ENCODE measurements at regions not wholly inside any gene's neighbourhood (a gene's known extent, or its start where the extent isn't known, plus 50 kb on each side); places are given as distances from the start of the nearest gene placed in this dataset.

DNA sequence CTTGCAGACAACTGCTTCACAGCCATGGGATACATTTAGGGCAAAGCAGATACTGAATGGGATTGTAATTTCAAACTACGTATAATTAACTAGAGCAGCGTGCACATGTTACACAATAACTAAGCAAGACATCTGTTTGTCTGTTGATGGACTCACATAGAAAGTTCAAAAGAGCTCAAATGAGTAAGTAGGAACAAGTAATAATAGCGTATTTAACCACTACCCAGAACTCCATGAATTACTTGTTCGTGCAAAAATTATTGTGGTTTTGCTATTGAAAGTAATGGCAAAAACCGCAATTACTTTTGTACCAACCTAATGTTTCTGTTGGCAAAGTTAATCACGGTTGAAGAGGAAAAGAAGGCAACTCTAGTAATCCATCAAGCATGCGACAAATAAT, 825.4 kb downstream of the PCDH18 start:
- H3K9me3 Mint-ChIP-seq: peaks cover 2 to 5% of the 10 kb centered on the region in 2 donors
- Histone ChIP-seq H3K27ac (ENCODE audit: low read length) (no peak overlapping the region), H3K4me3 (ENCODE audit: low read length) (no peak overlapping the region), H3K27me3 (ENCODE audit: control insufficient read depth, insufficient read depth, low read length) (no peaks in the 10 kb centered on the region), H3K36me3 (ENCODE audit: control insufficient read depth, insufficient read depth, low read length) (no peaks in the 10 kb centered on the region), H3K4me1 (ENCODE audit: control insufficient read depth, insufficient read depth, low read length) (no peaks in the 10 kb centered on the region), H3K9me3 (ENCODE audit: control insufficient read depth, insufficient read depth, low read length) (no peaks in the 10 kb centered on the region)
- no peaks in the 10 kb centered on the region for H3K27me3 Mint-ChIP-seq (ENCODE audit: low read depth in 2 of 2)
- no peak for DNase-seq
- TF ChIP-seq, protein P1, sequence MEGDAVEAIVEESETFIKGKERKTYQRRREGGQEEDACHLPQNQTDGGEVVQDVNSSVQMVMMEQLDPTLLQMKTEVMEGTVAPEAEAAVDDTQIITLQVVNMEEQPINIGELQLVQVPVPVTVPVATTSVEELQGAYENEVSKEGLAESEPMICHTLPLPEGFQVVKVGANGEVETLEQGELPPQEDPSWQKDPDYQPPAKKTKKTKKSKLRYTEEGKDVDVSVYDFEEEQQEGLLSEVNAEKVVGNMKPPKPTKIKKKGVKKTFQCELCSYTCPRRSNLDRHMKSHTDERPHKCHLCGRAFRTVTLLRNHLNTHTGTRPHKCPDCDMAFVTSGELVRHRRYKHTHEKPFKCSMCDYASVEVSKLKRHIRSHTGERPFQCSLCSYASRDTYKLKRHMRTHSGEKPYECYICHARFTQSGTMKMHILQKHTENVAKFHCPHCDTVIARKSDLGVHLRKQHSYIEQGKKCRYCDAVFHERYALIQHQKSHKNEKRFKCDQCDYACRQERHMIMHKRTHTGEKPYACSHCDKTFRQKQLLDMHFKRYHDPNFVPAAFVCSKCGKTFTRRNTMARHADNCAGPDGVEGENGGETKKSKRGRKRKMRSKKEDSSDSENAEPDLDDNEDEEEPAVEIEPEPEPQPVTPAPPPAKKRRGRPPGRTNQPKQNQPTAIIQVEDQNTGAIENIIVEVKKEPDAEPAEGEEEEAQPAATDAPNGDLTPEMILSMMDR (IDR thresholded peaks at IDR 0.05): no peak
- no peaks in the 10 kb centered on the region for H3K36me3 Mint-ChIP-seq
- no peak overlapping the region for H3K4me3 Mint-ChIP-seq
- WGBS (ENCODE audit: insufficient coverage): 95% methylated on average over 5 of the region's 7 CpGs
- H3K27ac Mint-ChIP-seq: no peak overlapping the region
- no peaks in the 10 kb centered on the region for H3K4me1 Mint-ChIP-seq
- no peak for ATAC-seq
- intact Hi-C loops (cut with micrococcal nuclease): no loop called here

DNA sequence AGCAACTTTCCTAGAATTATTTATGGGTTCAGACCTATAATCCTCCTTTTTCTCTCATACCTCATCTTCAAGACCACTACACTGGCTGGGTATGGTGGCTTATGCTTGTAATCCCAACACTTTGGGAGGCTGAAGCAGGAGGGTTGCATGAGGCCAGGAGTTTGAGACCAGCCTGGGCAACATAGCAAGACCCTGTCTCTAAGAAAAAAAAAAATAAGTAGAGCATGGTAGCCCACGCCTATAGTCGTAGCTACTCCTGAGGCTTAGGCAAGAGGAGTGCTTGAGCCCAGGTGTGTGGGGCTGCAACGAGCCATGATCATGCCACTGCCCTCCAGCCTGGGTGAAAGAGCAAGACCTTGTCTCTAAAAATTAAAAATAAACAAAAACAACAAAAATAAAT, 832.4 kb downstream of the PCDH18 start:
- DNase-seq (no peak), ATAC-seq (no peak)
- no peaks in the 10 kb centered on the region for H3K4me1 ChIP-seq (ENCODE audit: control insufficient read depth, insufficient read depth, low read length)
- Mint-ChIP-seq H3K27me3 (ENCODE audit: low read depth in 2 of 2) (no peaks in the 10 kb centered on the region), H3K36me3 (no peaks in the 10 kb centered on the region), H3K9me3 (peaks cover 2 to 6% of the 10 kb centered on the region in 2 donors), H3K27ac (no peak overlapping the region), H3K4me1 (no peaks in the 10 kb centered on the region), H3K4me3 (no peak overlapping the region)
- no peaks in the 10 kb centered on the region for H3K36me3 ChIP-seq (ENCODE audit: control insufficient read depth, insufficient read depth, low read length)
- intact Hi-C loops (cut with micrococcal nuclease): no loop called here
- H3K27ac ChIP-seq (ENCODE audit: low read length): no peak overlapping the region
- H3K4me3 ChIP-seq (ENCODE audit: low read length): no peak overlapping the region
- TF ChIP-seq, protein P1 (IDR thresholded peaks at IDR 0.05): no peak
- no peaks in the 10 kb centered on the region for H3K27me3 ChIP-seq (ENCODE audit: control insufficient read depth, insufficient read depth, low read length)
- 69% methylated on average over 3 of the region's 3 CpGs for WGBS (ENCODE audit: insufficient coverage)
- no peaks in the 10 kb centered on the region for H3K9me3 ChIP-seq (ENCODE audit: control insufficient read depth, insufficient read depth, low read length)

GRCh38 chr4:136691607-136692006, 840.7 kb downstream of the PCDH18 start:
- H3K27me3 Mint-ChIP-seq (ENCODE audit: low read depth in 2 of 2): no peaks in the 10 kb centered on the region
- 80% methylated on average over 2 of the region's 3 CpGs for WGBS (ENCODE audit: insufficient coverage)
- Histone ChIP-seq H3K9me3 (ENCODE audit: control insufficient read depth, insufficient read depth, low read length) (no peaks in the 10 kb centered on the region), H3K4me3 (ENCODE audit: low read length) (no peak overlapping the region), H3K4me1 (ENCODE audit: control insufficient read depth, insufficient read depth, low read length) (no peaks in the 10 kb centered on the region), H3K36me3 (ENCODE audit: control insufficient read depth, insufficient read depth, low read length) (no peaks in the 10 kb centered on the region), H3K27me3 (ENCODE audit: control insufficient read depth, insufficient read depth, low read length) (no peaks in the 10 kb centered on the region), H3K27ac (ENCODE audit: low read length) (no peak overlapping the region)
- intact Hi-C loops (cut with micrococcal nuclease): no loop called here
- no peak for DNase-seq
- H3K9me3 Mint-ChIP-seq: peaks cover 0 to 4% of the 10 kb centered on the region in 2 donors
- no peak overlapping the region for H3K27ac Mint-ChIP-seq
- TF ChIP-seq, protein P1 (IDR thresholded peaks at IDR 0.05): no peak
- no peaks in the 10 kb centered on the region for H3K36me3 Mint-ChIP-seq
- no peak overlapping the region for H3K4me3 Mint-ChIP-seq
- no peak for ATAC-seq
- H3K4me1 Mint-ChIP-seq: no peaks in the 10 kb centered on the region

DNA sequence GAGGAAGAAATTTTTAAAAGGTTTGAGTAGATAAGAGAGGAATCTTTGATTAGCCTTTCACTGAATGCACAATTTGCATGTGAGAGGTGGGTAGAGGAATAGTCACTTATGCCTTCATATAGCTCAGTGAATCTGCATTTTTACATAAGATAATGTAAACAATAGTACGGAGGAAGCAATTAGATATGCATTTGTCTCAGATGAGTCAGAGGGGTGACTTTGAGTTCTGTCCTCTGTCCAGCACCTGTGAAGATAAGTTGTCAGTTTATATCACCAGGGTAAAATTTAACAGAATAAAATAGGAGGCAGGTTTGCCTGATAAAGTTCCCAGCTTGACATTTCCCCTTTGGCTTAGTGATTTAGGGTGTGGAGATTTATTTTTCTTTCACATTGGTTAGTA, 841.9 kb downstream of the PCDH18 start:
- no peaks in the 10 kb centered on the region for H3K36me3 Mint-ChIP-seq
- no peaks in the 10 kb centered on the region for H3K4me1 ChIP-seq (ENCODE audit: control insufficient read depth, insufficient read depth, low read length)
- WGBS (ENCODE audit: insufficient coverage): 56% methylated on average over 1 of the region's 1 CpG
- no peak for DNase-seq
- TF ChIP-seq, protein P1 (IDR thresholded peaks at IDR 0.05): no peak
- no peaks in the 10 kb centered on the region for H3K27me3 Mint-ChIP-seq (ENCODE audit: low read depth in 2 of 2)
- ATAC-seq: no peak
- intact Hi-C loops (cut with micrococcal nuclease): no loop called here
- H3K4me1 Mint-ChIP-seq: no peaks in the 10 kb centered on the region
- no peaks in the 10 kb centered on the region for H3K27me3 ChIP-seq (ENCODE audit: control insufficient read depth, insufficient read depth, low read length)
- H3K9me3 Mint-ChIP-seq: peaks cover 0 to 2% of the 10 kb centered on the region in 2 donors
- H3K9me3 ChIP-seq (ENCODE audit: control insufficient read depth, insufficient read depth, low read length): no peaks in the 10 kb centered on the region
- H3K4me3 ChIP-seq (ENCODE audit: low read length): no peak overlapping the region
- H3K36me3 ChIP-seq (ENCODE audit: control insufficient read depth, insufficient read depth, low read length): no peaks in the 10 kb centered on the region
- no peak overlapping the region for H3K4me3 Mint-ChIP-seq
- H3K27ac ChIP-seq (ENCODE audit: low read length): no peak overlapping the region
- no peak overlapping the region for H3K27ac Mint-ChIP-seq

Data from natural killer cell (primary cell).